ENCODE measurements at regions not wholly inside any gene's neighbourhood (a gene's known extent, or its start where the extent isn't known, plus 50 kb on each side); places are given as distances from the start of the nearest gene placed in this dataset.

DNA sequence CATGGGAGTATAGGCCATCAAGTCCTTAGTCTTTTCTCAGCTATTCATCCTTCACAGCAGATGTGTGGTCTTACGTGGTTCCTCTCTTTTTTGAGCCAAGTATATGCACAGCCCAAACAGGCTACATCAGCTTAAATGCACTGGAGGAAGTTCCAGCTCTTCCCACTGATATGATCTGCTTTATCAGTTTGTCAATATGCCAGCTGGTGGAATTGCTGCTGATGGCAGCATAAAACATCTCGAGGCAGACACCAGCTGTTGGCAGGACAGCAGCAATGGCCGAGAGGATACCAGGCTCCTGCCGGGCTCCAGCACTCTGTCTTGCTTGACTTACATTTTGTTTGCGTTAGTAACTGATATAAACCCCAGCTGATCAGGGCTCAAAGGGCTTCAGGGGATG is 143.4 kb downstream of the TENT4A start:
- TF ChIP-seq, protein P1, sequence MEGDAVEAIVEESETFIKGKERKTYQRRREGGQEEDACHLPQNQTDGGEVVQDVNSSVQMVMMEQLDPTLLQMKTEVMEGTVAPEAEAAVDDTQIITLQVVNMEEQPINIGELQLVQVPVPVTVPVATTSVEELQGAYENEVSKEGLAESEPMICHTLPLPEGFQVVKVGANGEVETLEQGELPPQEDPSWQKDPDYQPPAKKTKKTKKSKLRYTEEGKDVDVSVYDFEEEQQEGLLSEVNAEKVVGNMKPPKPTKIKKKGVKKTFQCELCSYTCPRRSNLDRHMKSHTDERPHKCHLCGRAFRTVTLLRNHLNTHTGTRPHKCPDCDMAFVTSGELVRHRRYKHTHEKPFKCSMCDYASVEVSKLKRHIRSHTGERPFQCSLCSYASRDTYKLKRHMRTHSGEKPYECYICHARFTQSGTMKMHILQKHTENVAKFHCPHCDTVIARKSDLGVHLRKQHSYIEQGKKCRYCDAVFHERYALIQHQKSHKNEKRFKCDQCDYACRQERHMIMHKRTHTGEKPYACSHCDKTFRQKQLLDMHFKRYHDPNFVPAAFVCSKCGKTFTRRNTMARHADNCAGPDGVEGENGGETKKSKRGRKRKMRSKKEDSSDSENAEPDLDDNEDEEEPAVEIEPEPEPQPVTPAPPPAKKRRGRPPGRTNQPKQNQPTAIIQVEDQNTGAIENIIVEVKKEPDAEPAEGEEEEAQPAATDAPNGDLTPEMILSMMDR (IDR thresholded peaks at IDR 0.05; ENCODE audit: low read depth, low read length, poor library complexity, severe bottlenecking): no peak
- TF ChIP-seq EZH2phosphoT487 (IDR thresholded peaks at IDR 0.05; ENCODE audit: borderline replicate concordance, low read length): no peak
